ENCODE measurements at regions not wholly inside any gene's neighbourhood (a gene's known extent, or its start where the extent isn't known, plus 50 kb on each side); places are given as distances from the start of the nearest gene placed in this dataset.

- Histone ChIP-seq H3F3A (ENCODE audit: control insufficient read depth, insufficient read depth) (no peaks in the 10 kb centered on the region), H4K20me1 (ENCODE audit: control insufficient read depth, insufficient read depth, low read depth, low read length) (no peaks in the 10 kb centered on the region), H3K27ac (ENCODE audit: low read depth, low read length) (no peak overlapping the region), H3K4me1 (ENCODE audit: control insufficient read depth, low read length) (no peaks in the 10 kb centered on the region), H3K9me3 (ENCODE audit: control insufficient read depth, insufficient read depth, low read length) (no peaks in the 10 kb centered on the region), H3K4me3 (ENCODE audit: low read length) (no peak overlapping the region), H3K4me2 (ENCODE audit: low read length) (no peak overlapping the region), H3K27me3 (ENCODE audit: control insufficient read depth, low read length) (no peaks in the 10 kb centered on the region), H3K9me2 (replicated peaks; ENCODE audit: control insufficient read depth, low read length) (no peaks in the 10 kb centered on the region), H3K36me3 (ENCODE audit: control insufficient read depth, low read length) (no peaks in the 10 kb centered on the region), H3K79me2 (ENCODE audit: control insufficient read depth, low read length) (no peaks in the 10 kb centered on the region)
- TF ChIP-seq CTCF (IDR thresholded peaks at IDR 0.05; ENCODE audit: low read depth, low read length, poor library complexity, severe bottlenecking), result no peak
Observed at GRCh38 chr2:204131621-204132020, 195.1 kb downstream of the ICOS start.

GRCh38 chr2:204133476-204133875 lies 196.9 kb downstream of the ICOS start:
- no peak overlapping the region for H3K4me2 ChIP-seq (ENCODE audit: low read length)
- H3K27ac ChIP-seq (ENCODE audit: low read depth, low read length), result no peak overlapping the region
- H3K79me2 ChIP-seq (ENCODE audit: control insufficient read depth, low read length), result no peaks in the 10 kb centered on the region
- no peaks in the 10 kb centered on the region for H3K9me3 ChIP-seq (ENCODE audit: control insufficient read depth, insufficient read depth, low read length)
- H3K9me2 ChIP-seq (replicated peaks; ENCODE audit: control insufficient read depth, low read length), result no peaks in the 10 kb centered on the region
- no peaks in the 10 kb centered on the region for H3K36me3 ChIP-seq (ENCODE audit: control insufficient read depth, low read length)
- TF ChIP-seq EZH2phosphoT487 (IDR thresholded peaks at IDR 0.05; ENCODE audit: borderline replicate concordance, low read length), result no peak
- no peak for TF ChIP-seq CTCF (IDR thresholded peaks at IDR 0.05; ENCODE audit: low read depth, low read length, poor library complexity, severe bottlenecking)
- H4K20me1 ChIP-seq (ENCODE audit: control insufficient read depth, insufficient read depth, low read depth, low read length), result no peaks in the 10 kb centered on the region
- H3K4me1 ChIP-seq (ENCODE audit: control insufficient read depth, low read length), result no peaks in the 10 kb centered on the region
- H3K4me3 ChIP-seq (ENCODE audit: low read length), result no peak overlapping the region
- no peaks in the 10 kb centered on the region for H3K27me3 ChIP-seq (ENCODE audit: control insufficient read depth, low read length)
- H3F3A ChIP-seq (ENCODE audit: control insufficient read depth, insufficient read depth), result no peaks in the 10 kb centered on the region

GRCh38 chr2:204134421-204134820 lies 197.9 kb downstream of the ICOS start:
- Histone ChIP-seq H3K79me2 (ENCODE audit: control insufficient read depth, low read length) (no peaks in the 10 kb centered on the region), H3K27me3 (ENCODE audit: control insufficient read depth, low read length) (no peaks in the 10 kb centered on the region), H3K9me2 (replicated peaks; ENCODE audit: control insufficient read depth, low read length) (no peaks in the 10 kb centered on the region), H3K4me1 (ENCODE audit: control insufficient read depth, low read length) (no peaks in the 10 kb centered on the region), H3K9me3 (ENCODE audit: control insufficient read depth, insufficient read depth, low read length) (no peaks in the 10 kb centered on the region), H3K4me3 (ENCODE audit: low read length) (no peak overlapping the region), H3F3A (ENCODE audit: control insufficient read depth, insufficient read depth) (no peaks in the 10 kb centered on the region), H3K27ac (ENCODE audit: low read depth, low read length) (no peak overlapping the region), H3K36me3 (ENCODE audit: control insufficient read depth, low read length) (no peaks in the 10 kb centered on the region), H4K20me1 (ENCODE audit: control insufficient read depth, insufficient read depth, low read depth, low read length) (no peaks in the 10 kb centered on the region), H3K4me2 (ENCODE audit: low read length) (no peak overlapping the region)
- TF ChIP-seq EZH2phosphoT487 (IDR thresholded peaks at IDR 0.05; ENCODE audit: borderline replicate concordance, low read length) (no peak), CTCF (IDR thresholded peaks at IDR 0.05; ENCODE audit: low read depth, low read length, poor library complexity, severe bottlenecking) (no peak)

- Histone ChIP-seq H3K9me2 (replicated peaks; ENCODE audit: control insufficient read depth, low read length) (no peaks in the 10 kb centered on the region), H3K27me3 (ENCODE audit: control insufficient read depth, low read length) (no peaks in the 10 kb centered on the region), H3F3A (ENCODE audit: control insufficient read depth, insufficient read depth) (no peaks in the 10 kb centered on the region), H4K20me1 (ENCODE audit: control insufficient read depth, insufficient read depth, low read depth, low read length) (no peaks in the 10 kb centered on the region), H3K36me3 (ENCODE audit: control insufficient read depth, low read length) (no peaks in the 10 kb centered on the region), H3K79me2 (ENCODE audit: control insufficient read depth, low read length) (no peaks in the 10 kb centered on the region), H3K4me1 (ENCODE audit: control insufficient read depth, low read length) (no peaks in the 10 kb centered on the region), H3K9me3 (ENCODE audit: control insufficient read depth, insufficient read depth, low read length) (no peaks in the 10 kb centered on the region), H3K4me3 (ENCODE audit: low read length) (no peak overlapping the region), H3K4me2 (ENCODE audit: low read length) (no peak overlapping the region), H3K27ac (ENCODE audit: low read depth, low read length) (no peak overlapping the region)
- TF ChIP-seq EZH2phosphoT487 (IDR thresholded peaks at IDR 0.05; ENCODE audit: borderline replicate concordance, low read length) (no peak), CTCF (IDR thresholded peaks at IDR 0.05; ENCODE audit: low read depth, low read length, poor library complexity, severe bottlenecking) (no peak)
Observed at GRCh38 chr2:204135752-204136151, 199.2 kb downstream of the ICOS start.

All from DOHH2 (cell line).